Endodermal cell (in vitro differentiated cells): ENCODE measurements at regions not wholly inside any gene's neighbourhood (a gene's known extent, or its start where the extent isn't known, plus 50 kb on each side); places are given as distances from the start of the nearest gene placed in this dataset.

Source experiments
- DNase-seq: peaks from one replicate; pipeline ENCODE4 v3.0.0-alpha.2; 2017
- H3K27ac ChIP-seq: 2 replicates; pipeline ENCODE4 v1.5.1; 2013; ENCODE audit warnings: mild to moderate bottlenecking, low read depth, low read length, moderate library complexity
- H3K27me3 ChIP-seq: 2 replicates; pipeline ENCODE4 v1.6.1; 2013; ENCODE audit warnings: mild to moderate bottlenecking, low read length, moderate library complexity; ENCODE audit not compliant: insufficient read depth, control insufficient read depth, poor library complexity, severe bottlenecking
- H3K36me3 ChIP-seq: 2 replicates; pipeline ENCODE4 v1.7.0; 2013; ENCODE audit warnings: mild to moderate bottlenecking, low read length, moderate library complexity; ENCODE audit not compliant: control insufficient read depth, insufficient read depth
- H3K4me1 ChIP-seq: one replicate; pipeline ENCODE4 v1.7.0; 2013; ENCODE audit warnings: low read length; ENCODE audit not compliant: control insufficient read depth, insufficient read depth
- H3K4me3 ChIP-seq: 2 replicates; pipeline ENCODE4 v1.5.1; 2013; ENCODE audit warnings: mild to moderate bottlenecking, low read length, moderate library complexity
- H3K9ac ChIP-seq: 2 replicates; pipeline ENCODE4 v1.6.1; 2013; ENCODE audit warnings: mild to moderate bottlenecking, low read length, moderate library complexity; ENCODE audit not compliant: poor library complexity, severe bottlenecking; ENCODE audit errors: extremely low read depth
- H3K9me3 ChIP-seq: 2 replicates; pipeline ENCODE4 v1.6.1; 2013; ENCODE audit warnings: mild to moderate bottlenecking, low read length, moderate library complexity; ENCODE audit not compliant: control insufficient read depth
- H3K27ac Mint-ChIP-seq: 2 replicates; pipeline ENCODE4 v1.8.0; 2020; ENCODE audit warnings: mixed read lengths
- H3K27me3 Mint-ChIP-seq: 2 replicates; pipeline ENCODE4 v1.8.0; 2021; ENCODE audit warnings: mild to moderate bottlenecking, mixed read lengths; ENCODE audit not compliant: insufficient read depth
- H3K36me3 Mint-ChIP-seq: 2 replicates; pipeline ENCODE4 v1.8.0; 2020; ENCODE audit warnings: low read depth, mixed read lengths
- H3K4me1 Mint-ChIP-seq: 2 replicates; pipeline ENCODE4 v1.8.0; 2020; ENCODE audit warnings: mixed read lengths
- H3K4me3 Mint-ChIP-seq: 2 replicates; pipeline ENCODE4 v1.8.0; 2020; ENCODE audit warnings: mild to moderate bottlenecking, moderate library complexity, mixed read lengths
- H3K9me3 Mint-ChIP-seq: 2 replicates; pipeline ENCODE4 v1.8.0; 2020; ENCODE audit warnings: mild to moderate bottlenecking, mixed read lengths
- CTCF ChIP-seq: fragments of 200-600 bp; sonication (generic); conservative IDR thresholded peaks from 2 replicates; pipeline ENCODE4 v1.5.0; 2021; ENCODE audit warnings: antibody characterized with exemption, mild to moderate bottlenecking
- WGBS, 2 experiments: methylation state at CpG; one replicate each; pipeline versions ENCODE4 v1.1.5 to v1.1.7; 2013; ENCODE audit warnings: missing lambda C conversion rate in 2 of 2, mixed read lengths in 1 of 2; ENCODE audit not compliant: insufficient coverage in 1 of 2, insufficient read length in 1 of 2; 5-methylcytosine and 5-hydroxymethylcytosine counted together

- peaks cover 8% of the 10 kb centered on the region for H3K9me3 ChIP-seq
- WGBS, 2 experiments = 60 to 73% methylated on average over 1 to 3 of the region's 3 CpGs
- peaks cover 22% of the 10 kb centered on the region for H3K27me3 Mint-ChIP-seq
Observed at GRCh38 chr12:125440399-125440798, 375.2 kb downstream of the AACS start.

GRCh38 chr12:125443341-125443740 lies 378.1 kb downstream of the AACS start:
- Histone ChIP-seq H3K4me3 (no peak overlapping the region), H3K9ac (no peak overlapping the region), H3K36me3 (no peaks in the 10 kb centered on the region), H3K4me1 (no peaks in the 10 kb centered on the region), H3K9me3 (peaks cover 10% of the 10 kb centered on the region), H3K27me3 (peaks cover 24% of the 10 kb centered on the region), H3K27ac (peak overlapping the region; percentile 56)
- Mint-ChIP-seq H3K27me3 (peaks cover 17% of the 10 kb centered on the region), H3K36me3 (no peaks in the 10 kb centered on the region), H3K4me1 (peaks cover 9% of the 10 kb centered on the region), H3K9me3 (peaks cover 12% of the 10 kb centered on the region), H3K4me3 (no peak overlapping the region), H3K27ac (no peak overlapping the region)
- TF ChIP-seq CTCF = no peak
- WGBS, 2 experiments = 13% methylated on average over 1 of the region's 1 CpG; no CpG with 5 or more reads in 1 of the 2 experiments
- DNase-seq = peak; percentile 55

More at GRCh38 chr12:125440399-125440798, 375.2 kb downstream of the AACS start:
- H3K36me3 ChIP-seq = no peaks in the 10 kb centered on the region
- H3K4me3 Mint-ChIP-seq = no peak overlapping the region
- no peak overlapping the region for H3K4me3 ChIP-seq
- no peak overlapping the region for H3K27ac Mint-ChIP-seq
- peaks cover 6% of the 10 kb centered on the region for H3K9me3 Mint-ChIP-seq
- no peak overlapping the region for H3K27ac ChIP-seq
- peaks cover 24% of the 10 kb centered on the region for H3K27me3 ChIP-seq
- no peak for TF ChIP-seq CTCF
- no peak for DNase-seq
- H3K36me3 Mint-ChIP-seq = no peaks in the 10 kb centered on the region
- H3K4me1 Mint-ChIP-seq = peaks cover 12% of the 10 kb centered on the region
- no peak overlapping the region for H3K9ac ChIP-seq
- no peaks in the 10 kb centered on the region for H3K4me1 ChIP-seq

DNA sequence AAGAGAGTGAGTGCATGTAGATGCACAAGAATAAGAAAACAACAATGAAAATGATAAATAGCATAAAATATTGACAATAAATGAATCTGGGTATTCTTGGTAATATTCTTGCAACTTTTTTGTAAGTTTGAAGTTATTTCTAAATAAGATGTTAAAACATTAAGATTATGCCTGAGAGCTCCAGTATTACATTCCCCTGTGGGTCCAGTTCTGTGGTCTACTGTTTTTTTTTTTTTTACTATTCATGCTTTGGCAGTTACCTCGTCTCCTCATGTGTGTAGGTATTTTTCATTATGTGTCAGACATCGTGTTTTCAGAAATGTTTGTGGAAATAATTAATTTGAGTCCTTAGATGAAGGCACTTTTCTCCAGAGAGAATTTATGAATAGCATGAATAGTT lies 386.2 kb downstream of the AACS start:
- Mint-ChIP-seq H3K36me3 (no peaks in the 10 kb centered on the region), H3K4me3 (no peak overlapping the region), H3K27ac (no peak overlapping the region), H3K9me3 (peaks cover 10% of the 10 kb centered on the region), H3K27me3 (no peaks in the 10 kb centered on the region), H3K4me1 (peaks cover 4% of the 10 kb centered on the region)
- H3K27ac ChIP-seq = no peak overlapping the region
- DNase-seq = no peak
- no peak overlapping the region for H3K9ac ChIP-seq
- 80% methylated on average over 2 of the region's 2 CpGs; no CpG with 5 or more reads in 1 of the 2 experiments for WGBS, 2 experiments
- no peaks in the 10 kb centered on the region for H3K9me3 ChIP-seq
- no peaks in the 10 kb centered on the region for H3K27me3 ChIP-seq
- no peaks in the 10 kb centered on the region for H3K36me3 ChIP-seq
- TF ChIP-seq CTCF = no peak
- H3K4me1 ChIP-seq = no peaks in the 10 kb centered on the region
- H3K4me3 ChIP-seq = no peak overlapping the region
